HG02852 (cell line): ENCODE measurements at regions not wholly inside any gene's neighbourhood (a gene's known extent, or its start where the extent isn't known, plus 50 kb on each side); places are given as distances from the start of the nearest gene placed in this dataset.
"Not testable (repeated sequence)": the region's sequence is repeated elsewhere in the genome, so short reads cannot be mapped to it uniquely, and the experiment has no call there.

Experiments used
- ATAC-seq: cut with Tn5 transposase; IDR thresholded peaks from one replicate; pipeline ENCODE4 v1.9.1; 2021; ENCODE audit warnings: mild to moderate bottlenecking, moderate library complexity; ENCODE audit not compliant: unreplicated experiment

DNA sequence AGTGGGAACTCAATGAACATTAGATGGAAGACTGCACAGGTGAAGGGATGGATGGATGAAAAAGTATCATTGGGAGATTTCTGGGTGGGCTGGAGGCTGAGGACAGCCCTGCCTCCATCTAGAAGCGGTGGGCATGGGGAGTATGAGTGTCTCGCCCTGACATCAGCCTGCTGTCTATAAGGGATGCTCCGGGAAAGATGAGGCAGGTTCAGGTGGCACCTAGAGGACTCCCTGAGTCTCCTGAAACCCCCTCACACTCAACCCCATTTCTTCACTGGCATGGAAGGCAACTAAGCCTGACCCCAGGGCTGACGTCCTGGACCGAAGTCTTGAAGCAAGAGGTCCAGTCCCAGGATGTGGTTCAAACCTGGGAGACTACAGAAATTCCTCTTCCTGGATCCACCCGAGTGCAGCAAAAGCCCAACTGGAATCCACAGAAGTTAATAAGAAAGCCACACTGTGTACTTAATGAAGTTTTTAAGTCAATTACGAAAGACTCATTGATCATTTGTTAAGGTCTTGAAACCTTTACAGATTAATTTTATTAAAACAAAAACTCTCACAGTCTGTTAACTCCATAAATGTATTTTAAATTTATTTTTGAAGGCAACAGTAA lies 238.8 kb downstream of the EMX2 start:
- ATAC-seq = no peak

DNA sequence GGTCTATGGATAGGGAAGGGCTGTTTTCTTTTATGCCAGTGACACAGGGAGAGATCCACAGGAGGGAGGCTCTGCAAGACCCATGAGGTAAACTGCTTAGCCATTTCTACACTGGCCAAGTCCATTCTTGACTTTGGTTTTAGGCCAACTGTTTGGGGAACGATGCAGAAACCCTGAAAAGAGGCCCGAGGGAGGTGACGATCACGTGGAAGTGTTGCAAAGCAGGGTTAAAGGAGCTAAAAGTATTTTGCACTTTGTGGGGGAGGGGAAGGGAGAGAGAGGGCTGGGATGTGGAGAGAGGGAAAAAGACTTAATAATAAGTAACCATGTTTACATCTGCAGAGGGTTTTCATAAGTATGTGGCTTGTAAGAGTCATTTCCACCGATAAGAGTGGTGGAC lies 239.7 kb downstream of the EMX2 start:
- ATAC-seq = no peak

DNA sequence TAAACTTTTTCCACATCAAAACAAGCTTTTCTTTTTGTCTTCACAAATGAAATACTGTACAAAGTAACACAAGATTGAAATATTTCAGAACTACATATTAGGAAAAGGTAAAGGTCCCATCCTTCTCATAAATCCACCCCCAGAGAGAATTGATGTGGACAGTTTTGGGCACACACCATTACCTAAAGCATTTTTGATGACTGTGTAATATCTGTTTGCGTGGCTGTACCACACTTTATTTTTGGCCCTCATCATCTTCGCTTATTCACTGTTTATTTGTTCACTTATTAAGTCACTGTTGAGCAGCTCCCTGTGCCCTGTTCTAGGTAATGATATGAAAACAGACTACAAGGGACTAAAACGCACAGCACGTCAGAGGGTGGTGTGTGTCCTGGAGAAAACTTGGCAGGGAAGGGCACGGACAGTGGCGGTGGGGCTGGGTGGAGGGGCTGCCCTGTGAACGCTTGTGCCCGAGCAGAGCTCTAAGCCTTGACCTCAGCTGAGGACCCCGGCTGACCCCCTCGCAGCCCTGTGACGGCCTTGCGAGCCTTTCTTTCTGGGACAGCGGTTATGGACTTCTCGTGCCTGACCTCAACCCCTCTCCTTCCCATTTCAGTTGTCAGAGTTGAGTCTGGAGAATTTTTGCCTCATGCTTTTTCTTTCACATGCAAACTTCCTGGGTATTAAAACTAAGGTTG lies 241.3 kb downstream of the EMX2 start:
- no peak for ATAC-seq

DNA sequence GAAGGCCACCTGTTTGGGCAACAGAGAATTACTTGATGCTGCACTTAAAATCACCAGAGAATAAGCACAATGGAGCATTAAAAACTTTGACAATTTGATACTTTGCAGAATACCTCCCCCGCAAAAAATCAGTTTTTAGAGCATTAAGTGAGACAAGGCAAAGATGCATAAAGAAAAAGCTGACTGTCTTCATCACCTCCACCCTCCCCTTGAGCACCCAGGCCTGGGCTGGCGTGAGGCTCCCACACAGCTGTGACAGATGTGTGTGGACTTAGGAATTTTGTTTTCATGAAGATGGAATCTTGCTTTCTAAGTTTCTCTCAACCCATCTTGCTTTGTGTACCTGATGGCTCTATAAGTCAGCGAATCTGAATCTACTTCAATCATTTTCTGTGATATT lies 242.2 kb downstream of the EMX2 start:
- ATAC-seq = no peak

DNA sequence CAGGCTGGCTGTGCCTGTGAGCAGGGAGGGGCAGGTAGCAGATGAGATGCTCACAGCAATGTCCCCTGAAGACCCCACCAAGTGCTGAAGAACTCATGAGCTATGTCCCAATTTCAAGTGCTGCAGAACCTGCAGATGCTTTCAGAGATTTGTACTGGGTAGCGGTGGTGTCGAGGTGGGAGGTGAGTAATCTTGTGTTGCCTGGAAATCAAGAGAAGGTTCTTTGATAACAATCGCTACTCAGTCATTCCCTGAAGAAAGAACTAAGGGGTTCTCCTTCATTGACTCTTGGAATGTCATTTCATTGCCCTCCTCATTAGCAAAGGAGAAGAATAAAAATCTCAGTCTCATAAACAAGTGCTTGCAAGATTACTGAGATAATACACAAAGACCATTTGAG lies 246.4 kb downstream of the EMX2 start:
- no peak for ATAC-seq

DNA sequence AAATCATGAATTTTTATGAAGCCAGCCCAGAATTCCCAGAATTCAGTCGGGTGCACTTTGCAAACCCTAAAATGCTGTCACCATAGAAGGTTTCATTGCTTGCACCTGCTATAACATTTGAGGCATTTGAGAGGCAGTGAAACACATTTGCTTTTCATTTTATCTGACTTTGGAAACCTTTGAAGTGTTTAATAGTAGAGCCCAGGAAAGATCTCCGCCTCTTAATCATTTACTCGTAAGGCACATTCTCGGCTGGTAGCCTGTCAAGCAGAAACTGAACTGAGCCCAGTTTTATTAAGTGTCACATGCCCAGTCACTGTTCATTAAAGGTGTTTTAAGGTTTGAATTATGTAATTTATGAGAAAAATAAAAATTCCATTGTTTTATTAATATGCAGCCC lies 247.6 kb downstream of the EMX2 start:
- ATAC-seq = no peak

DNA sequence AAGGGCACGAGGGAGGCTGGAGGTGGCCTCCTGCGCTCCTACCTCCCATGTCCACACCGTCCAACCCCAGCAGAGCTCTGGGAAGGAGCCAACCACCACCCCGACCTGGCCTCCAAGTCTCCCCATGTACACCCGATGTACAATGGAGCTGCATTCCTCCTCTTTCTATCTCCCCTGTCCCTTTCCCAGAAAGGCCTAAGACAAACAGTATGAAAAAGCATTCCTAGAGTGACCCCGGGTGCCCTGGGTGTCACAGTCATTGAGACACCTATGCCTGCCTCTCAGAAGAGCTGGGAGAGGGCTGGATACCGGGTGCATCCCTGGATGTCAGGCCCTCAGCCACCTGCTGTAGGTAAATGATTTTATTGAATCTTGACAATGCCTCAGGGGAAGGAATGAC lies 248.1 kb downstream of the EMX2 start:
- ATAC-seq = no peak

DNA sequence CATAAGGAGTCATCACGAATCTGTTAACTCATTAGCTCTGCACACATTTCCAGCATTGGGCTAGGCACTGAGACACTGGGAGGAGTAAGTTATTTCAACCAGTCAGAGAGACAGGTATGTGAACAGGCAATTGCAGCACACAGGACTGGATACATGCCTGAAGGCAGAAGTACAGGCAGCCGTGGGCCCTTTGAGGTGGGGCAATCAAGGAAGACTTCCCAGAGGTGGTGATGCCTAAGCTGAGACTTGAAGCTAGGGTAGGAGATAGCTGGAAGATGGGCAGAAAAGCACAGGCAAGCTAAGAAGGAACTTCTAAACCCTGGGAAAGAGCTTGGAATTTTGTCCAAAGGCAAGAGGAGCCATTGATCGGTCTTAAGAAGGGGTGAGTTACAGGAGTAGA lies 249.7 kb downstream of the EMX2 start:
- no peak for ATAC-seq

DNA sequence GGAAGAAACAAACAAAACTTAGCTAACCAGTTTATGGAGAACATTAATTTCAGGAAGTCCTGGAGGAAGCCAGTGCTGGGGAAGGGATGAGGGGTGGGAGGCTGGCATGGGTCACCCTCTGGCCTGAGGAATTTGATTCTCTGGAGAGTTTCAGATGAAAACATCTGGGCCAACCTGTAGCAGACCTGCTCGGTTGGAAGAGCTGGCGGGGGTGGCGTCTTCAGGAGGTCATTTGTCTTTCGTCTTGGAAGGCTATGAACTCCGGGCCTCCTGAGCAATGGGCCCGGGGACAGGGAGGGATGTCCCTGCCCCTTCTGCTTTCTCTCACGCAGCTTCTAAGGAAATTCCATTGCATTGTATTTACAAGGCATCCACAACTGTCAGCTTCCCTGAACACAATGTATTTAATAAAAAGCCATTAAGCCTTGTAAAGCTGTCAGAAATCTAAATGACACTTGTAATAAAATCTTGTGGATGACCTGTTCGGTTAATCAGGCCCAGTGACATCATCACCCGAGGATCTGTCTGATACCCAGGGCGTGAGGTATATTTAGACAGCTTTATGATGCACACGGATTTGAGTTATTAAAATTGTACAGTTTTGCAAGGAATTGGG lies 250.5 kb downstream of the RAB11FIP2 start:
- ATAC-seq = no peak

DNA sequence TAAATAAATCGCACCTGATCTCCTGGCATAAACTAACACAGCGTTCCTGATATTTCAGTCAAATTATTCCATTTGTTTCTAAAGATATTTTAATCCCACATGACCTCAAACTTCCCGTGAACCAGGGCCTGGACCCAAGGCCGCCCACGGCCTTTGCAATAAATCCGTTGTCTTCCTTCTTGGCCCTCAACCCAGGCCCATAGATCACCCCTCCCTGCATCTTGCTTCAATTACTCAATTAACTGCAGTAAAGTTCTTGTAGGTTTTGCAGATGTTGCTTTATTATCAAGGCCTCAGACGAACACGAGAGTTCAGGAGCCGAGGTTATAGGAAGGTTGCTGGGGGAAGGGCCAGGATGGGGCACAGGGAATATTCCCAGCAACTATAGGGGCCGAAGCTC lies 249.4 kb downstream of the RAB11FIP2 start:
- ATAC-seq = no peak

DNA sequence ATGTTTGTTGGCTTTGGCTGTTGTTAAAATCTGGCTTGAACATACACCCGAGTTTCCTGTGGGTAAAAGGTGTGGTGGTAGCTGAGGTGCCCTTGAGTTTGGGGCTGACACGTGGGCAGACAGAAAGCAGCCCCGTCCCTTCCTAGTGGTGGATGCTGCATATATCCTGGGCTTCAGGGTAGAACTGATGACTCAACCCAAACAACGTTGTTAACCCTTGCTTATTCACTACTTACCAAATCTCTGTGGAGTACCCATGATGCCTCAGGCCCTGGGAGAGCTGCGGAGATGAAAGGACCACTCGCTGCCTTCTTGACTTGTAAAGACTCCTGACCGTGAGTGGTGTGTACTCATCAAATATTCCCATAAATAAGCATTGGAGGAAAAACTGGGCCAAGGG lies 245.1 kb downstream of the RAB11FIP2 start:
- no peak for ATAC-seq

DNA sequence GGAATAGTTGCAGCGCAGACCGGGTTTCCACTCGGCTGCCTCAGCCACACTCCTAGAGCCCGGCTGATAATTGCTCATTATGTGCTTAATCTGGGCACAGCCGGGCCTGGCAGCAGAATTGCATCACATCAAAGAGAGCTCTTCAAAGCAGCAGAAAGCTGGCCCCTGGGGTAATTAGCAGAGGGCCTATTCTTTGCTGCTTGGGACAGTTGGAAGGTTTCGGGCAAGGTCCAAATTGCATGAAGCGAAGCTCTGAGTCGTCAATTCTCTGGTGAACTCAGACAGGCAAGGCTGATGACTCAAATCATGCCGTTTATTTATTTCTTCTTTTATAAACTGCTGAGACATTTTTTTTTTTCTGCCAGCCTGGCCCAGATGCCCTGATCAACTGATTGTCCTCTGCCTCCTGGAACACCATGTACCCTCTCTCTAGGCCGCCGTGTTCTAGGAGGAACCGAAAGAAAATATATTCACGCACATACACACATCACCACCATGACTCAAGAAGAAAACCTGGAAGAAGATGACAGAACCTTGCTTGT lies 242.2 kb downstream of the RAB11FIP2 start:
- ATAC-seq = no peak

DNA sequence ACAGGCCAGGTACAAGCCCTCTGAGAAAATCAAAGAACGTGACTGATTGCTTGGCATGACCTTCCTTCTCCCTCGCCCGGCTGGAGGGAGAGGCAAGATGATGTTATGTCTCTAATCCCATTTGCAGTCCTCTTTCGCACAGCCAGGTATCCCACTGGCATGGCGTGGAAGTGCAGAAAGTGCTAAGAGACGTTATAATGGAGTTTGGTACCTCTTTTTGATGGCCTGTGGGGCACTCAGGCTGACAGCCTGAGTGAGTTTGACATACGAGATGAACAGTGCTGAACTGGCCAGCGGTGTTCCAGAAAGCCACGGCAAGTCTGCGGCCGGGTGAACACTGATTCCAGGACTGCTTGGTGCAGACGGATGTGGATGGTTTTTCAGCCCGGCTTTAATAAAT lies 241.6 kb downstream of the RAB11FIP2 start:
- no peak for ATAC-seq

DNA sequence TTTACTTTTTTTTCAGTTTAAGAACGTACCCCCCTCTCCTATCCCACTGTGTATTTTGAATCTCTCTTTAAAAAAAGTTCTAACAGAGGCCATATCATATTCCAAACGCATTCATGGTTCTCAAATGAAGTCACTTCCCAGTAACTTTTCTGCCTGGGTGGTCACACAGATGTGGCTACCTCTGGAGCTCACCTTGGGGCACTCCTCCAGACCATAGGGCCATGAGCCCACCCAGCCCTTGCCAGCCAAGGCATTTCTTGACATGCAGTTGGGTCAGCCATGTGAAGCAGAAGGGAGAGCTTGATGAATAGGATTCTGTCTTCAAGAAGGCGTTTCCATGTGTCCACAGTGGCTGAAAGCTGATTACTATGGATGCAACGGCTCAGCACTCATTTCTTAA lies 239.3 kb downstream of the RAB11FIP2 start:
- ATAC-seq = no peak

DNA sequence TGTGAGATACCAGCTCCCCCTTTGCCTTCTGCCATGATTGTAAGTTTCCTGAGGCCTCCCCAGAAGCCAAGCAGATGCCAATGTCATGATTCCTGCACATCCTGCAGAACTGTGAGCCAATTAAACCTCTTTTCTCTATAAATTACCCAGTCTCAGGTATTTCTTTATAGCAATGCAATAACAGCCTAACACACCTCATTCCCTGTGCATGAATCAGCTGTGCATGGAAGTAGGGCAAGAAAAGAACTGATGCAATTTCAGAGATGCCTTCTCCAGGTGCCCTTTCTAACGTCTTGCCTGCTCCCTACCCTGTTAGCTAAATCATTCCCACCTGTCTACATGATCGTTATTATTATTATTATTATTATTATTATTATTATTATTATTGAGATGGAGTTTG lies 230.9 kb downstream of the RAB11FIP2 start:
- not testable (repeated sequence) for ATAC-seq

DNA sequence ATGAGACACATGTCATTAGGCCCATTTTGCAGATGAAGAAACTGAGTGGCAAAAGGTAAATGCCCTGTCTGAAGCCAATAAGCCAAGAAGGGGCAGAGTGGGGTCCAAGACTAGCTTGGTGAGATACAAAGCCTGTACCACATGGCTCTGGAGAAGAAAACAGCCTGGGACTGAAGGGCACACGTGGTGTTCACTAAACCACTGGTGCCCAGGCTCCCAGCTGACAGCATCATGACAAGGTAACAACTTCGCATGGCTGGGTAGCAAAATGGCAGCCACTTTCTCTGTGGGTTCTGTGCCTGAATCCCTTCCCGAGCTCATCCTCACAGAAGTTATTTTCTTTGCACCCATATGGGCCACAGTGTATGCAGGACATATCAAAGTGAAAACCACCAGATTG lies 229.6 kb downstream of the RAB11FIP2 start:
- ATAC-seq = no peak

DNA sequence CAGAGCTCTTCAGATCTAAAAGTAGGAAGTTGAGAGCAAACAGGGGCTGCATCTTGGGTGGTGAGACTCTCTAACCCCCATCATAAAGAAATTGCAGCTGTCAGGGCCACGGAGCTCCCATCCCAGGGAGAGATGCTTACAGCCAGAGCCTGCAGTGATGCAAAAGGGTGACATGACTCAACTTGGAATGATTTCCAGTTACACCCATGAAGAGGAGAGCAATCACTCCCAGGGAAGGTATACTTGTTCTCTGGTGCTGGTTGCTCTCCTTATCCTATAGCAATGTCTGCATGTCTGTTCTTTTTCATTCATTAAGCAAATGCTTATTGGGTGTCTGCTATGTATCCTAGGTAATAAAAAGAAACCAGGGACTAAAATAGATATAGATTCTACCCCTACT lies 228.0 kb downstream of the RAB11FIP2 start:
- ATAC-seq = no peak

DNA sequence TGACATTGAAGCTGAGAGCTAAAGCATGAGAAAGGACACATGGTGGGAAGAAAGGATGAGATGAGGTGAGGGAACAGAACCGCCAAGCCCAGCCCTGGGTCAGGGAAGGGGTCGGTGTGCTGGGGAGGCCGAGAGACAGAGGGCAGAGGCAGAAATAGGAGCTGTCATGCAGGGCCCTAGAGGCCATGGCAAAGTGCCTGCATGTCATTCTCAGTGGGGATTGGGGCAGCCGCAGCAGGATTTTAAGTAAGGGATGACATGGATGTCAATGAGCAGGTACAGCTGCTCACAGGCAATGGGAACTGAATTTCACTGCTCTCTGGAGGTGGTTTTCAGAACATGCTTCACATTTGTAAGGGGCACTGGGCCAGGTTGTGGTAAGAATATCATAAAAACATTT lies 227.4 kb downstream of the RAB11FIP2 start:
- no peak for ATAC-seq

DNA sequence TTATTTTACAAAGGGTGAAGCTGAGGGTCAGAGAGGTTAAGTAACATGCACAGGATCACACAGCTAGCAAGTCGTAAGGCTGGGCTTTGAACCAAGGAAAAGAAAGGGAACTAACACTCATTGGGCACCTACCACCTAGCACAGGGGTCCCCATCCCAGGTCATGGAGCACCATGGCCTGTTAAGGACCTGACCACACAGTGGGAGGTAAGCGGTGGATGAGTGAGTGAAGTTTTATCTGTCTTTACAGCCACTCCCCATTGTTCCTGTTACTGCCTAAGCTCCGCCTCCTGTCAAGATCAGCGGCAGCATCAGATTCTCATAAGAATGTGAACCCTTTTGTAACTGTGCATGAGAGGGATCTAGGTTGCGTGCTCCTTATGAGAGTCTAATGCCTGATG lies 222.8 kb downstream of the RAB11FIP2 start:
- ATAC-seq = no peak

DNA sequence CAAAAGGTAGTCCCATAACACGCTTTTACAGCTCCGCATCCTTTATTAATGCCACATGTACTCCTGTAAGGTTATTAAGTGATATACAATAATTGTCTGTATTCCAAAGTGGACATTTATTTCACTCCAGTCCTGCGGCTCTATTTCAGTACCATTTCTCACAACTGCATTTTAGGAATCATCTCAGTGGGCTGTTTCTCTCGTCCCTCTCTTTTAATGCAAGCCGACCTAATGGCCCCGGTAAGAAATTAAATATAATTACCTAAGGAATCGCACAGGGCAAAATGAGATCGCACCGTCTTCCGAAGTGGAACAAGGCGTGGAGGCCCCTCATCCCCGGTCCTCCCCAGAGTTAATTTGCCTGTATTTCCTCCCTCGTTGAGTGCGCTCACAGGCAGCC lies 216.5 kb downstream of the RAB11FIP2 start:
- no peak for ATAC-seq

DNA sequence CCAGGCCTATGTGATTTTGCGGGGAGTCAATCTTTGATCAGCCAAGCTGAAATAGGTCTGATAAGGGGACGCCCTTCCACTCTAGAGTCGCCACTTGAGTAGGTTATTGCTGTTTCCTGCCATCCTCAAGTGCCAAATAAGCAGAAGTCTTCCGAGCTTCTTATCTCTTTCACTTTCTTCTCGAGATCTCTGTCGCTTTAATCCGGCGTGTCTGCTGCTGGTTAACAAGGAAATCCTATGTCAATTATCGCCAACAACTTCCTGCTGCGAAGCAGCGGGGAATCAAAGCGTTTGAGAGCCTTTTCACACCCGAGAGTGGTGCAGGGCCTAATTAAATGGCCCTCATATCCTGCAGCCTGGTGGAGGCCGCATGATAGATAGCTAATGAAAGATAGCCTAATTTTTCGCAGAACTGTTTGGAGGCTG lies 215.9 kb downstream of the RAB11FIP2 start:
- ATAC-seq = no peak
